ENCODE measurements at regions not wholly inside any gene's neighbourhood (a gene's known extent, or its start where the extent isn't known, plus 50 kb on each side); places are given as distances from the start of the nearest gene placed in this dataset.

GRCh38 chr2:59974051-59974766 lies 579.2 kb downstream of the BCL11A start:
- TF ChIP-seq CTCF (IDR thresholded peaks at IDR 0.05) (no peak), POLR2A (IDR thresholded peaks at IDR 0.05) (no peak)
